HepG2 (cell line): ENCODE measurements at regions not wholly inside any gene's neighbourhood (a gene's known extent, or its start where the extent isn't known, plus 50 kb on each side); places are given as distances from the start of the nearest gene placed in this dataset.

ENCODE experiments used
- AHDC1 ChIP-seq: sonication (generic); formaldehyde crosslinking; IDR thresholded peaks from 2 replicates; pipeline ENCODE4 v1.5.1; 2020; ENCODE audit warnings: mild to moderate bottlenecking, missing genetic modification reagents, borderline replicate concordance
- NFE2L1 ChIP-seq: sonication (generic); formaldehyde crosslinking; IDR thresholded peaks from 2 replicates; pipeline ENCODE4 v1.4.0; 2020; ENCODE audit warnings: missing genetic modification reagents, mild to moderate bottlenecking, borderline replicate concordance
- TAF1 ChIP-seq: sonication (generic); formaldehyde crosslinking; IDR thresholded peaks from 2 replicates; pipeline ENCODE4 v1.4.0; 2020; ENCODE audit warnings: missing genetic modification reagents
- THAP9 ChIP-seq: sonication (generic); formaldehyde crosslinking; IDR thresholded peaks from 2 replicates; pipeline ENCODE4; 2020; ENCODE audit warnings: missing genetic modification reagents, mild to moderate bottlenecking, borderline replicate concordance
- ZNF224 ChIP-seq: sonication (generic); formaldehyde crosslinking; IDR thresholded peaks from 2 replicates; pipeline ENCODE4 v1.5.0; 2020; ENCODE audit warnings: mild to moderate bottlenecking, missing genetic modification reagents
- ZNF652 ChIP-seq: IDR thresholded peaks from 2 replicates; pipeline ENCODE4 v1.6.1; 2016; ENCODE audit warnings: low read depth, borderline replicate concordance
- TF ChIP-seq, protein P1 (sequence below): sonication (generic); formaldehyde crosslinking; IDR thresholded peaks from 2 replicates; pipeline ENCODE4 v1.5.0; 2020; ENCODE audit warnings: mild to moderate bottlenecking, missing genetic modification reagents, moderate library complexity

GRCh38 chr5:130712324-130712723, 452.7 kb downstream of the HINT1 start:
- TF ChIP-seq ZNF224 (no peak), THAP9 (CRISPR knock-in tag) (no peak), NFE2L1 (no peak), AHDC1 (no peak), ZNF652 (no peak), TAF1 (CRISPR knock-in tag) (no peak)
- TF ChIP-seq, protein P1, sequence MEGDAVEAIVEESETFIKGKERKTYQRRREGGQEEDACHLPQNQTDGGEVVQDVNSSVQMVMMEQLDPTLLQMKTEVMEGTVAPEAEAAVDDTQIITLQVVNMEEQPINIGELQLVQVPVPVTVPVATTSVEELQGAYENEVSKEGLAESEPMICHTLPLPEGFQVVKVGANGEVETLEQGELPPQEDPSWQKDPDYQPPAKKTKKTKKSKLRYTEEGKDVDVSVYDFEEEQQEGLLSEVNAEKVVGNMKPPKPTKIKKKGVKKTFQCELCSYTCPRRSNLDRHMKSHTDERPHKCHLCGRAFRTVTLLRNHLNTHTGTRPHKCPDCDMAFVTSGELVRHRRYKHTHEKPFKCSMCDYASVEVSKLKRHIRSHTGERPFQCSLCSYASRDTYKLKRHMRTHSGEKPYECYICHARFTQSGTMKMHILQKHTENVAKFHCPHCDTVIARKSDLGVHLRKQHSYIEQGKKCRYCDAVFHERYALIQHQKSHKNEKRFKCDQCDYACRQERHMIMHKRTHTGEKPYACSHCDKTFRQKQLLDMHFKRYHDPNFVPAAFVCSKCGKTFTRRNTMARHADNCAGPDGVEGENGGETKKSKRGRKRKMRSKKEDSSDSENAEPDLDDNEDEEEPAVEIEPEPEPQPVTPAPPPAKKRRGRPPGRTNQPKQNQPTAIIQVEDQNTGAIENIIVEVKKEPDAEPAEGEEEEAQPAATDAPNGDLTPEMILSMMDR (CRISPR knock-in tag): no peak
